ENCODE measurements at regions not wholly inside any gene's neighbourhood (a gene's known extent, or its start where the extent isn't known, plus 50 kb on each side); places are given as distances from the start of the nearest gene placed in this dataset.
"Not testable (repeated sequence)": the region's sequence is repeated elsewhere in the genome, so short reads cannot be mapped to it uniquely, and the experiment has no call there.

- DNase-seq (ENCODE audit: extremely low spot score), result no peak
- CTCF ChIA-PET, result no interaction called here
- no peak for TF ChIP-seq LEF1 (IDR thresholded peaks at IDR 0.05; ENCODE audit: borderline replicate concordance)
- no peak for TF ChIP-seq FOXM1 (IDR thresholded peaks at IDR 0.05; ENCODE audit: borderline replicate concordance)
- TF ChIP-seq SUZ12 (IDR thresholded peaks at IDR 0.05), result no peak
- no peak for TF ChIP-seq TARDBP (IDR thresholded peaks at IDR 0.05)
- TF ChIP-seq HDGF (IDR thresholded peaks at IDR 0.05; ENCODE audit: borderline replicate concordance), result no peak
- TF ChIP-seq NFRKB (IDR thresholded peaks at IDR 0.05), result no peak
- no peak for TF ChIP-seq ELF4 (IDR thresholded peaks at IDR 0.05)
- TF ChIP-seq CTBP1 (IDR thresholded peaks at IDR 0.05; ENCODE audit: borderline replicate concordance), result no peak
- no peak for TF ChIP-seq FOXA1 (IDR thresholded peaks at IDR 0.05)
- no peak for TF ChIP-seq SP1 (IDR thresholded peaks at IDR 0.05)
- no peak for TF ChIP-seq L3MBTL2 (conservative IDR thresholded peaks at IDR 0.05)
- no peak for TF ChIP-seq ZNF384 (IDR thresholded peaks at IDR 0.05)
- no peak for TF ChIP-seq FOXK2 (IDR thresholded peaks at IDR 0.05)
- TF ChIP-seq PKNOX1 (IDR thresholded peaks at IDR 0.05), result no peak
- no peak for TF ChIP-seq ARNT (IDR thresholded peaks at IDR 0.05)
- no peak for TF ChIP-seq BHLHE40 (IDR thresholded peaks at IDR 0.05; ENCODE audit: borderline replicate concordance)
- POLR2A ChIA-PET, result no interaction called here
Observed at GRCh38 chr12:105897311-105897725, 241.4 kb downstream of the NUAK1 start.

- DNase-seq (ENCODE audit: extremely low spot score); POLR2A ChIA-PET; CTCF ChIA-PET: not testable (repeated sequence)
Observed at GRCh38 chr12:105898271-105898670, 240.5 kb downstream of the NUAK1 start.

GRCh38 chr12:105899589-105899988 is 239.2 kb downstream of the NUAK1 start:
- POLR2A ChIA-PET, result no interaction called here
- no peak for TF ChIP-seq SP1 (IDR thresholded peaks at IDR 0.05)
- TF ChIP-seq L3MBTL2 (conservative IDR thresholded peaks at IDR 0.05), result no peak
- no peak for TF ChIP-seq CTBP1 (IDR thresholded peaks at IDR 0.05; ENCODE audit: borderline replicate concordance)
- TF ChIP-seq SUZ12 (IDR thresholded peaks at IDR 0.05), result no peak
- no peak for TF ChIP-seq LEF1 (IDR thresholded peaks at IDR 0.05; ENCODE audit: borderline replicate concordance)
- no peak for TF ChIP-seq ARNT (IDR thresholded peaks at IDR 0.05)
- TF ChIP-seq ELF4 (IDR thresholded peaks at IDR 0.05), result no peak
- DNase-seq (ENCODE audit: extremely low spot score), result no peak
- CTCF ChIA-PET, result no interaction called here

- POLR2A ChIA-PET, result no interaction called here
- TF ChIP-seq SP1 (IDR thresholded peaks at IDR 0.05), result no peak
- no peak for TF ChIP-seq ZNF384 (IDR thresholded peaks at IDR 0.05)
- TF ChIP-seq BHLHE40 (IDR thresholded peaks at IDR 0.05; ENCODE audit: borderline replicate concordance), result no peak
- no peak for TF ChIP-seq HDGF (IDR thresholded peaks at IDR 0.05; ENCODE audit: borderline replicate concordance)
- TF ChIP-seq NFRKB (IDR thresholded peaks at IDR 0.05), result no peak
- no peak for TF ChIP-seq TARDBP (IDR thresholded peaks at IDR 0.05)
- no peak for TF ChIP-seq FOXK2 (IDR thresholded peaks at IDR 0.05)
- TF ChIP-seq FOXM1 (IDR thresholded peaks at IDR 0.05; ENCODE audit: borderline replicate concordance), result no peak
- TF ChIP-seq PKNOX1 (IDR thresholded peaks at IDR 0.05), result no peak
- no peak for TF ChIP-seq ELF4 (IDR thresholded peaks at IDR 0.05)
- no peak for TF ChIP-seq SUZ12 (IDR thresholded peaks at IDR 0.05)
- no peak for TF ChIP-seq FOXA1 (IDR thresholded peaks at IDR 0.05)
- TF ChIP-seq L3MBTL2 (conservative IDR thresholded peaks at IDR 0.05), result no peak
- TF ChIP-seq CTBP1 (IDR thresholded peaks at IDR 0.05; ENCODE audit: borderline replicate concordance), result no peak
- TF ChIP-seq LEF1 (IDR thresholded peaks at IDR 0.05; ENCODE audit: borderline replicate concordance), result no peak
- no peak for TF ChIP-seq ARNT (IDR thresholded peaks at IDR 0.05)
- CTCF ChIA-PET, result no interaction called here
- DNase-seq (ENCODE audit: extremely low spot score), result no peak
Observed at GRCh38 chr12:105906561-105906960, 232.2 kb downstream of the NUAK1 start.

- ChIA-PET POLR2A (no interaction called here), CTCF (no interaction called here)
- DNase-seq (ENCODE audit: extremely low spot score), result no peak
- no peak for TF ChIP-seq TARDBP (IDR thresholded peaks at IDR 0.05)
- no peak for TF ChIP-seq SUZ12 (IDR thresholded peaks at IDR 0.05)
- no peak for TF ChIP-seq CTBP1 (IDR thresholded peaks at IDR 0.05; ENCODE audit: borderline replicate concordance)
- TF ChIP-seq PKNOX1 (IDR thresholded peaks at IDR 0.05), result no peak
- TF ChIP-seq LEF1 (IDR thresholded peaks at IDR 0.05; ENCODE audit: borderline replicate concordance), result no peak
- no peak for TF ChIP-seq ARNT (IDR thresholded peaks at IDR 0.05)
- no peak for TF ChIP-seq FOXA1 (IDR thresholded peaks at IDR 0.05)
- no peak for TF ChIP-seq L3MBTL2 (conservative IDR thresholded peaks at IDR 0.05)
- no peak for TF ChIP-seq FOXM1 (IDR thresholded peaks at IDR 0.05; ENCODE audit: borderline replicate concordance)
- no peak for TF ChIP-seq FOXK2 (IDR thresholded peaks at IDR 0.05)
- TF ChIP-seq ZNF384 (IDR thresholded peaks at IDR 0.05), result no peak
- TF ChIP-seq BHLHE40 (IDR thresholded peaks at IDR 0.05; ENCODE audit: borderline replicate concordance), result no peak
- TF ChIP-seq SP1 (IDR thresholded peaks at IDR 0.05), result no peak
- TF ChIP-seq ELF4 (IDR thresholded peaks at IDR 0.05), result no peak
- no peak for TF ChIP-seq NFRKB (IDR thresholded peaks at IDR 0.05)
Observed at GRCh38 chr12:105907982-105908381, 230.8 kb downstream of the NUAK1 start.

GRCh38 chr12:105910030-105910429 is 228.7 kb downstream of the NUAK1 start:
- DNase-seq (ENCODE audit: extremely low spot score), result no peak
- CTCF ChIA-PET, result no interaction called here
- POLR2A ChIA-PET, result no interaction called here
- TF ChIP-seq SUZ12 (IDR thresholded peaks at IDR 0.05), result no peak
- no peak for TF ChIP-seq BHLHE40 (IDR thresholded peaks at IDR 0.05; ENCODE audit: borderline replicate concordance)
- TF ChIP-seq HDGF (IDR thresholded peaks at IDR 0.05; ENCODE audit: borderline replicate concordance), result no peak
- TF ChIP-seq SP1 (IDR thresholded peaks at IDR 0.05), result no peak
- no peak for TF ChIP-seq CTBP1 (IDR thresholded peaks at IDR 0.05; ENCODE audit: borderline replicate concordance)
- no peak for TF ChIP-seq FOXA1 (IDR thresholded peaks at IDR 0.05)
- TF ChIP-seq NFRKB (IDR thresholded peaks at IDR 0.05), result no peak
- TF ChIP-seq ARNT (IDR thresholded peaks at IDR 0.05), result no peak
- TF ChIP-seq FOXK2 (IDR thresholded peaks at IDR 0.05), result no peak
- TF ChIP-seq PKNOX1 (IDR thresholded peaks at IDR 0.05), result no peak
- TF ChIP-seq LEF1 (IDR thresholded peaks at IDR 0.05; ENCODE audit: borderline replicate concordance), result no peak
- no peak for TF ChIP-seq FOXM1 (IDR thresholded peaks at IDR 0.05; ENCODE audit: borderline replicate concordance)
- no peak for TF ChIP-seq L3MBTL2 (conservative IDR thresholded peaks at IDR 0.05)
- no peak for TF ChIP-seq TARDBP (IDR thresholded peaks at IDR 0.05)
- no peak for TF ChIP-seq ZNF384 (IDR thresholded peaks at IDR 0.05)
- TF ChIP-seq ELF4 (IDR thresholded peaks at IDR 0.05), result no peak
